ENCODE measurements at regions not wholly inside any gene's neighbourhood (a gene's known extent, or its start where the extent isn't known, plus 50 kb on each side); places are given as distances from the start of the nearest gene placed in this dataset.
"Not testable (repeated sequence)": the region's sequence is repeated elsewhere in the genome, so short reads cannot be mapped to it uniquely, and the experiment has no call there.

GRCh38 chr5:124551939-124552279 lies 194.5 kb downstream of the ZNF608 start:
- DNase-seq (ENCODE audit: low read depth, low spot score), result no peak

GRCh38 chr5:124550731-124551130 lies 195.7 kb downstream of the ZNF608 start:
- no peak for DNase-seq (ENCODE audit: low read depth, low spot score)

GRCh38 chr5:124549891-124550436 lies 196.5 kb downstream of the ZNF608 start:
- DNase-seq (ENCODE audit: low read depth, low spot score), result no peak

GRCh38 chr5:124546643-124547042 lies 199.8 kb downstream of the ZNF608 start:
- DNase-seq (ENCODE audit: low read depth, low spot score), result no peak

- no peak for DNase-seq (ENCODE audit: low read depth, low spot score)
Observed at GRCh38 chr5:124544366-124545055, 201.9 kb downstream of the ZNF608 start.

- DNase-seq (ENCODE audit: low read depth, low spot score), result no peak
Observed at GRCh38 chr5:124538931-124539330, 207.5 kb downstream of the ZNF608 start.

- DNase-seq (ENCODE audit: low read depth, low spot score), result no peak
Observed at GRCh38 chr5:124538191-124538590, 208.2 kb downstream of the ZNF608 start.

GRCh38 chr5:124537522-124537921 lies 208.9 kb downstream of the ZNF608 start:
- no peak for DNase-seq (ENCODE audit: low read depth, low spot score)

- no peak for DNase-seq (ENCODE audit: low read depth, low spot score)
Observed at GRCh38 chr5:124537107-124537506, 209.3 kb downstream of the ZNF608 start.

GRCh38 chr5:124536333-124536732 lies 210.1 kb downstream of the ZNF608 start:
- no peak for DNase-seq (ENCODE audit: low read depth, low spot score)

GRCh38 chr5:124530916-124531315 lies 215.5 kb downstream of the ZNF608 start:
- DNase-seq (ENCODE audit: low read depth, low spot score), result no peak

- no peak for DNase-seq (ENCODE audit: low read depth, low spot score)
Observed at GRCh38 chr5:124528838-124529237, 217.6 kb downstream of the ZNF608 start.

- no peak for DNase-seq (ENCODE audit: low read depth, low spot score)
Observed at GRCh38 chr5:124527220-124527991, 219.0 kb downstream of the ZNF608 start.

GRCh38 chr5:124526079-124526478 lies 220.4 kb downstream of the ZNF608 start:
- not testable (repeated sequence) for DNase-seq (ENCODE audit: low read depth, low spot score)

GRCh38 chr5:124524552-124525232 lies 221.7 kb downstream of the ZNF608 start:
- no peak for DNase-seq (ENCODE audit: low read depth, low spot score)

GRCh38 chr5:124523897-124524296 lies 222.5 kb downstream of the ZNF608 start:
- DNase-seq (ENCODE audit: low read depth, low spot score), result no peak

- no peak for DNase-seq (ENCODE audit: low read depth, low spot score)
Observed at GRCh38 chr5:124522992-124523391, 223.4 kb downstream of the ZNF608 start.

GRCh38 chr5:124521461-124522230 lies 224.8 kb downstream of the ZNF608 start:
- DNase-seq (ENCODE audit: low read depth, low spot score), result no peak

GRCh38 chr5:124519396-124519795 lies 227.0 kb downstream of the ZNF608 start:
- DNase-seq (ENCODE audit: low read depth, low spot score), result no peak

GRCh38 chr5:124516567-124516966 lies 229.9 kb downstream of the ZNF608 start:
- DNase-seq (ENCODE audit: low read depth, low spot score), result no peak

GRCh38 chr5:124515497-124516245 lies 230.8 kb downstream of the ZNF608 start:
- no peak for DNase-seq (ENCODE audit: low read depth, low spot score)
